Hepatocyte (in vitro differentiated cells): ENCODE measurements at regions not wholly inside any gene's neighbourhood (a gene's known extent, or its start where the extent isn't known, plus 50 kb on each side); places are given as distances from the start of the nearest gene placed in this dataset.
"Not testable (repeated sequence)": the region's sequence is repeated elsewhere in the genome, so short reads cannot be mapped to it uniquely, and the experiment has no call there.

Source experiments
- DNase-seq: peaks from one replicate; pipeline ENCODE4 v3.0.0-alpha.2; 2016; ENCODE audit warnings: low spot score
- H2AFZ ChIP-seq: fragments of 200-600 bp; sonication (generic); 2 replicates; pipeline ENCODE4 v1.6.0; 2016; ENCODE audit warnings: antibody characterized with exemption, mild to moderate bottlenecking
- H3K27ac ChIP-seq: fragments of 200-600 bp; sonication (generic); 2 replicates; pipeline ENCODE4 v1.5.1; 2016; ENCODE audit warnings: mild to moderate bottlenecking
- H3K27me3 ChIP-seq: fragments of 200-600 bp; sonication (generic); 2 replicates; pipeline ENCODE4 v1.6.1; 2016
- H3K36me3 ChIP-seq: fragments of 200-600 bp; sonication (generic); replicated peaks from 2 replicates; pipeline ENCODE4 v1.5.1; 2016; ENCODE audit warnings: low read depth; ENCODE audit not compliant: insufficient read depth
- H3K4me1 ChIP-seq: fragments of 200-600 bp; sonication (generic); 2 replicates; pipeline ENCODE4 v1.5.1; 2016; ENCODE audit warnings: mild to moderate bottlenecking, moderate library complexity; ENCODE audit not compliant: insufficient read depth
- H3K4me2 ChIP-seq: fragments of 200-600 bp; sonication (generic); 2 replicates; pipeline ENCODE4 v1.6.0; 2016
- H3K4me3 ChIP-seq: fragments of 200-600 bp; sonication (generic); 2 replicates; pipeline ENCODE4 v1.5.1; 2016; ENCODE audit warnings: mild to moderate bottlenecking
- H3K79me2 ChIP-seq: fragments of 200-600 bp; sonication (generic); 2 replicates; pipeline ENCODE4 v1.6.0; 2017; ENCODE audit warnings: mild to moderate bottlenecking
- H3K9me2 ChIP-seq: fragments of 200-600 bp; sonication (generic); replicated peaks from 2 replicates; pipeline ENCODE4 v1.6.0; 2017; ENCODE audit warnings: mild to moderate bottlenecking; ENCODE audit not compliant: insufficient read depth
- H3K9me3 ChIP-seq: fragments of 200-600 bp; sonication (generic); 2 replicates; pipeline ENCODE4 v1.5.1; 2016; ENCODE audit warnings: low read depth, mild to moderate bottlenecking
- H4K20me1 ChIP-seq: fragments of 200-600 bp; sonication (generic); 2 replicates; pipeline ENCODE4 v1.6.0; 2016; ENCODE audit warnings: mild to moderate bottlenecking; ENCODE audit not compliant: insufficient read depth, poor library complexity, severe bottlenecking
- EZH2 ChIP-seq: fragments of 200-600 bp; sonication (generic); IDR thresholded peaks from 2 replicates; pipeline ENCODE4 v1.6.1; 2016; ENCODE audit warnings: antibody characterized with exemption, mild to moderate bottlenecking, borderline replicate concordance
- EZH2phosphoT487 ChIP-seq: fragments of 200-600 bp; sonication (generic); IDR thresholded peaks from one replicate; pipeline ENCODE4 v1.6.1; 2018; ENCODE audit warnings: antibody characterized with exemption, mild to moderate bottlenecking, low read depth, moderate library complexity; ENCODE audit not compliant: unreplicated experiment, severe bottlenecking
- WGBS: methylation state at CpG from one replicate; pipeline ENCODE4 v1.1.6; 2016; ENCODE audit warnings: low lambda C conversion rate; ENCODE audit errors: missing lambda C conversion rate; 5-methylcytosine and 5-hydroxymethylcytosine counted together
- TF ChIP-seq, protein P1 (sequence below): fragments of 200-600 bp; sonication (generic); IDR thresholded peaks from 2 replicates; pipeline ENCODE4 v1.5.1; 2016; ENCODE audit warnings: antibody characterized with exemption, mild to moderate bottlenecking; ENCODE audit not compliant: poor library complexity

DNA sequence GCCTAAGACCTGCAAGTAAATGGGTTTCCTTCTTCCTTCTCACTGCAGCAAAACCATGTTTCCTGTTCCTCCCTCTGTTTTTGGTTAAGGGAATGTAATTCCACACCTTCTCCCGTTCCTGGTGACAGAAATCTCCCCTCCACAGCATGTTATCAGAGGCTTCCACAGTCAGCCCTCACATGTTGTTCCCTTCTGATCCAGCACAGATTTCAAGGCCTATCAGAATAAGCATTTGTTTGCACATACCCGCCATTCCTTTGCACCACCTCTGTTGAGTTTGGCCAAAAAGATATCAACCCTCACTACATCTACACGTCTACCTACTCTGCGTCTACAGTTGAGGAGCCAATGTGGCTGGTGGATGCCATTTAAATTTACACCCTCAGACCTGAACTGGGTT lies 113.9 kb upstream of the GRM7 start:
- no peak overlapping the region for H3K4me3 ChIP-seq
- H3K9me2 ChIP-seq: no peaks in the 10 kb centered on the region
- no peak overlapping the region for H3K27ac ChIP-seq
- no peak overlapping the region for H2AFZ ChIP-seq
- no peak overlapping the region for H3K4me2 ChIP-seq
- H3K9me3 ChIP-seq: no peaks in the 10 kb centered on the region
- 82% methylated on average over 4 of the region's 4 CpGs for WGBS
- H3K36me3 ChIP-seq: no peaks in the 10 kb centered on the region
- H3K4me1 ChIP-seq: no peaks in the 10 kb centered on the region
- no peaks in the 10 kb centered on the region for H3K79me2 ChIP-seq
- no peaks in the 10 kb centered on the region for H3K27me3 ChIP-seq
- DNase-seq: no peak
- no peak for TF ChIP-seq EZH2
- no peaks in the 10 kb centered on the region for H4K20me1 ChIP-seq

DNA sequence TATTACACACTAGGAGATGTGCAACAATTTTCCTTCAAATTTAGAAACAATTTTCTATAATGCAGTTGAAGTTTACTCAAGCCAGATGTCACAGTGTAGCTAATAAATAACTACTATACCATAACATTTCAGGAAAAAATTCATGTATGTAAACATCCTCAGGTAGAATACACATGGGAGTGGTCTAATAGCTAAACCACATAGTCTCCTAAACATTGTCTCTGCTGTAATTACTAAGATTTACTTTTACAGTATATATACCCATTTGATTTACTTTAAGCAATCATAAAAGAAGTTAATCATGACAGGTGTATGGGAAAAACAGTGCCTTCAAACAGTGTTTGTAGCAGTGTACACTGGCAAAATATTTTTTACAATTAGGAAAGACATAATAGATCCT lies 110.1 kb upstream of the GRM7 start:
- no peak overlapping the region for H2AFZ ChIP-seq
- no peak for TF ChIP-seq EZH2phosphoT487
- TF ChIP-seq, protein P1, sequence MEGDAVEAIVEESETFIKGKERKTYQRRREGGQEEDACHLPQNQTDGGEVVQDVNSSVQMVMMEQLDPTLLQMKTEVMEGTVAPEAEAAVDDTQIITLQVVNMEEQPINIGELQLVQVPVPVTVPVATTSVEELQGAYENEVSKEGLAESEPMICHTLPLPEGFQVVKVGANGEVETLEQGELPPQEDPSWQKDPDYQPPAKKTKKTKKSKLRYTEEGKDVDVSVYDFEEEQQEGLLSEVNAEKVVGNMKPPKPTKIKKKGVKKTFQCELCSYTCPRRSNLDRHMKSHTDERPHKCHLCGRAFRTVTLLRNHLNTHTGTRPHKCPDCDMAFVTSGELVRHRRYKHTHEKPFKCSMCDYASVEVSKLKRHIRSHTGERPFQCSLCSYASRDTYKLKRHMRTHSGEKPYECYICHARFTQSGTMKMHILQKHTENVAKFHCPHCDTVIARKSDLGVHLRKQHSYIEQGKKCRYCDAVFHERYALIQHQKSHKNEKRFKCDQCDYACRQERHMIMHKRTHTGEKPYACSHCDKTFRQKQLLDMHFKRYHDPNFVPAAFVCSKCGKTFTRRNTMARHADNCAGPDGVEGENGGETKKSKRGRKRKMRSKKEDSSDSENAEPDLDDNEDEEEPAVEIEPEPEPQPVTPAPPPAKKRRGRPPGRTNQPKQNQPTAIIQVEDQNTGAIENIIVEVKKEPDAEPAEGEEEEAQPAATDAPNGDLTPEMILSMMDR: no peak
- TF ChIP-seq EZH2: no peak
- no peak overlapping the region for H3K27ac ChIP-seq
- no peaks in the 10 kb centered on the region for H3K9me3 ChIP-seq
- no peaks in the 10 kb centered on the region for H3K4me1 ChIP-seq
- no peaks in the 10 kb centered on the region for H3K27me3 ChIP-seq
- H4K20me1 ChIP-seq: no peaks in the 10 kb centered on the region
- H3K4me3 ChIP-seq: no peak overlapping the region
- no peaks in the 10 kb centered on the region for H3K36me3 ChIP-seq
- H3K79me2 ChIP-seq: no peaks in the 10 kb centered on the region
- no peak for DNase-seq
- no peaks in the 10 kb centered on the region for H3K9me2 ChIP-seq
- no peak overlapping the region for H3K4me2 ChIP-seq

DNA sequence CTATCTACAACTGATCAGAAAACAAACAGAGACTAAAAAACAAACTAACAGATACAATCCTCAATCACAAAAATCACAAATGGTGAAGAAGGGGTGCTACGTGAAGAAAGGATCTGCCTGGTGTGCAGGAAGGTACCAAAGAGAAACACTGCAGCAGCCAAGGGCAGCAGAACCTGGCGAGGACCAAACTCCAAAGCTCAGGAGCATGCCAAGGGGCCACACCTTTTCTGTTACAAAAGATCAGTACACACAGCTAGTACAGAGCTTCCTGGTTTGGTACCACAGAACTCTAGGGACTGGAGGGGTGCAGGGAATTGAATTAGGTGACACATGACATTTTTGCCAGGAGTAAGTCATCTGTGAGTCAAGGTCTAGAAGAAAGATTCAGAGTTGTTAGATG lies 107.4 kb upstream of the GRM7 start:
- H3K36me3 ChIP-seq: no peaks in the 10 kb centered on the region
- no peaks in the 10 kb centered on the region for H4K20me1 ChIP-seq
- TF ChIP-seq, protein P1: no peak
- TF ChIP-seq EZH2phosphoT487 (no peak), EZH2 (no peak)
- H3K4me3 ChIP-seq: no peak overlapping the region
- no peaks in the 10 kb centered on the region for H3K9me3 ChIP-seq
- H3K4me2 ChIP-seq: no peak overlapping the region
- H3K9me2 ChIP-seq: no peaks in the 10 kb centered on the region
- no peak overlapping the region for H3K27ac ChIP-seq
- H3K27me3 ChIP-seq: no peaks in the 10 kb centered on the region
- WGBS: 81% methylated on average over 2 of the region's 2 CpGs
- H3K4me1 ChIP-seq: no peaks in the 10 kb centered on the region
- no peaks in the 10 kb centered on the region for H3K79me2 ChIP-seq
- DNase-seq: no peak
- no peak overlapping the region for H2AFZ ChIP-seq

DNA sequence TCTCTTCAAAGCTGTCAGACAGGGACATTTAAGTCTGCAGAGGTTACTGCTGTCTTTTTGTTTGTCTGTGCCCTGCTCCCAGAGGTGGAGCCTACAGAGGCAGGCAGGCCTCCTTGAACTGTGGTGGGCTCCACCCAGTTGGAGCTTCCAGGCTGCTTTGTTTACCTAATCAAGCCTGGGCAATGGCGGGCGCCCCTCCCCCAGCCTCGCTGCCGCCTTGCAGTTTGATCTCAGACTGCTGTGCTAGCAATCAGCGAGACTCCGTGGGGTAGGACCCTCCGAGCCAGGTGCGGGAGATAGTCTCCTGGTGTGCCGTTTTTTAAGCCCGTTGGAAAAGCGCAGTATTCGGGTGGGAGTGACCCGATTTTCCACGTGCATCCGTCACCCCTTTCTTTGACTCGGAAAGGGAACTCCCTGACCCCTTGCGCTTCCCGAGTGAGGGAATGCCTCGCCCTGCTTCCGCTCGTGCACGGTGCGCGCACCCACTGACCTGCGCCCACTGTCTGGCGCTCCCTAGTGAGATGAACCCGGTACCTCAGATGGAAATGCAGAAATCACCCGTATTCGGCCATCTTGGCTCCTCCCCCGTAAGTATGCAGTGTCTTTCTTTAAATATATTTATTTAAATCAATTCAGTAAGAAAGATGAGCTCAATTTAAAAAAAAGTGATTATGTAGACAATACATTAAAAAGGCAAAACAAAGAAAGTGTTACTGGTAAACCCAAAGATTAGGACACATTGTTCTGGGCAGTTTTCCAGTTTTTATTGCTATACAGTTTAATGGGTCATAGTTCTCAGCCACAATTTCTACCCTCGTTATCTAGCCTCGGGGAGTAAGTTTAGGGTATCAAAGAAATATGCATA lies 91.2 kb upstream of the GRM7 start:
- H3K27me3 ChIP-seq, H3K9me3 ChIP-seq, H3K4me1 ChIP-seq, H3K4me2 ChIP-seq, H3K9me2 ChIP-seq, H2AFZ ChIP-seq, H3K36me3 ChIP-seq, H4K20me1 ChIP-seq, DNase-seq, H3K4me3 ChIP-seq, H3K27ac ChIP-seq, H3K79me2 ChIP-seq: not testable (repeated sequence)
- WGBS: 83% methylated on average over 32 of the region's 32 CpGs
